HUES64 (cell line): ENCODE measurements at regions not wholly inside any gene's neighbourhood (a gene's known extent, or its start where the extent isn't known, plus 50 kb on each side); places are given as distances from the start of the nearest gene placed in this dataset.

Experiments used
- H3K27ac ChIP-seq: 2 replicates; pipeline ENCODE4 v1.7.0; 2013; ENCODE audit warnings: low read depth, low read length, inconsistent platforms
- H3K27me3 ChIP-seq: 2 replicates; pipeline ENCODE4 v1.6.1; 2013; ENCODE audit warnings: mild to moderate bottlenecking, low read length; ENCODE audit not compliant: insufficient read depth
- H3K36me3 ChIP-seq: 2 replicates; pipeline ENCODE4 v1.6.1; 2013; ENCODE audit warnings: mild to moderate bottlenecking, low read length; ENCODE audit not compliant: insufficient read depth
- H3K4me1 ChIP-seq: 2 replicates; pipeline ENCODE4 v1.6.1; 2013; ENCODE audit warnings: mild to moderate bottlenecking, low read length, moderate library complexity; ENCODE audit not compliant: insufficient read depth
- H3K4me3 ChIP-seq: 2 replicates; pipeline ENCODE4 v1.5.1; 2013; ENCODE audit warnings: mild to moderate bottlenecking, low read length, moderate library complexity
- H3K9ac ChIP-seq: 2 replicates; pipeline ENCODE4 v1.6.1; 2013; ENCODE audit warnings: mild to moderate bottlenecking, low read depth, low read length
- H3K9me3 ChIP-seq: 2 replicates; pipeline ENCODE4 v1.6.1; 2013; ENCODE audit warnings: low read depth, low read length; ENCODE audit not compliant: insufficient read depth
- WGBS: fragments of 150-250, 120-280 bp; methylation state at CpG from one replicate; pipeline ENCODE4 v1.1.7; 2013; ENCODE audit warnings: missing lambda C conversion rate; 5-methylcytosine and 5-hydroxymethylcytosine counted together

GRCh38 chr21:29441651-29442050, 142.9 kb downstream of the BACH1 start:
- H3K27ac ChIP-seq: no peak overlapping the region
- H3K9ac ChIP-seq: no peak overlapping the region
- H3K4me1 ChIP-seq: no peaks in the 10 kb centered on the region
- WGBS: 95% methylated on average over 3 of the region's 3 CpGs
- H3K36me3 ChIP-seq: no peaks in the 10 kb centered on the region
- H3K4me3 ChIP-seq: no peak overlapping the region
- no peaks in the 10 kb centered on the region for H3K9me3 ChIP-seq
- no peaks in the 10 kb centered on the region for H3K27me3 ChIP-seq

- Histone ChIP-seq H3K9me3 (peaks cover 3% of the 10 kb centered on the region; the same call in 1 of the 2 replicates), H3K4me1 (no peaks in the 10 kb centered on the region), H3K27me3 (no peaks in the 10 kb centered on the region), H3K36me3 (no peaks in the 10 kb centered on the region), H3K9ac (no peak overlapping the region), H3K27ac (no peak overlapping the region), H3K4me3 (no peak overlapping the region)
- 96% methylated on average over 1 of the region's 1 CpG for WGBS
Observed at GRCh38 chr21:29443411-29444010, 144.8 kb downstream of the BACH1 start.

- no peak overlapping the region for H3K4me3 ChIP-seq
- no peaks in the 10 kb centered on the region for H3K4me1 ChIP-seq
- no peak overlapping the region for H3K9ac ChIP-seq
- 100% methylated on average over 1 of the region's 4 CpGs for WGBS
- no peaks in the 10 kb centered on the region for H3K27me3 ChIP-seq
- peaks cover 9% of the 10 kb centered on the region; the same call in 1 of the 2 replicates for H3K9me3 ChIP-seq
- H3K36me3 ChIP-seq: no peaks in the 10 kb centered on the region
- no peak overlapping the region for H3K27ac ChIP-seq
Observed at GRCh38 chr21:29448766-29449165, 150.0 kb downstream of the BACH1 start.

- Histone ChIP-seq H3K27me3 (no peaks in the 10 kb centered on the region), H3K36me3 (no peaks in the 10 kb centered on the region), H3K9ac (no peak overlapping the region), H3K9me3 (peaks cover 9% of the 10 kb centered on the region; the same call in 1 of the 2 replicates), H3K4me1 (no peaks in the 10 kb centered on the region), H3K4me3 (no peak overlapping the region), H3K27ac (no peak overlapping the region)
- 99% methylated on average over 6 of the region's 6 CpGs for WGBS
Observed at GRCh38 chr21:29449306-29449950, 150.7 kb downstream of the BACH1 start.

GRCh38 chr21:29450058-29450457, 151.3 kb downstream of the BACH1 start:
- 96% methylated on average over 6 of the region's 6 CpGs for WGBS
- Histone ChIP-seq H3K36me3 (no peaks in the 10 kb centered on the region), H3K4me1 (no peaks in the 10 kb centered on the region), H3K9ac (no peak overlapping the region), H3K27ac (no peak overlapping the region), H3K9me3 (peaks cover 9% of the 10 kb centered on the region; the same call in 1 of the 2 replicates), H3K27me3 (no peaks in the 10 kb centered on the region), H3K4me3 (no peak overlapping the region)

GRCh38 chr21:29453511-29453910, 154.8 kb downstream of the BACH1 start:
- Histone ChIP-seq H3K4me1 (no peaks in the 10 kb centered on the region), H3K4me3 (no peak overlapping the region), H3K9me3 (peaks cover 6% of the 10 kb centered on the region; the same call in 1 of the 2 replicates), H3K27me3 (no peaks in the 10 kb centered on the region), H3K36me3 (no peaks in the 10 kb centered on the region), H3K9ac (no peak overlapping the region), H3K27ac (no peak overlapping the region)
- 95% methylated on average over 3 of the region's 3 CpGs for WGBS

- WGBS: no CpG with 5 or more reads among the region's 1 CpG
Observed at GRCh38 chr21:29454179-29454578, 155.5 kb downstream of the BACH1 start.

GRCh38 chr21:29462479-29462878, 163.8 kb downstream of the BACH1 start:
- WGBS: 100% methylated on average over 1 of the region's 1 CpG
- no peaks in the 10 kb centered on the region; the same call in 1 of the 2 replicates for H3K36me3 ChIP-seq
- no peak overlapping the region for H3K4me3 ChIP-seq
- H3K27me3 ChIP-seq: no peaks in the 10 kb centered on the region
- no peaks in the 10 kb centered on the region for H3K4me1 ChIP-seq
- no peak overlapping the region for H3K27ac ChIP-seq
- no peak overlapping the region for H3K9ac ChIP-seq
- H3K9me3 ChIP-seq: no peaks in the 10 kb centered on the region

More at GRCh38 chr21:29454179-29454578, 155.5 kb downstream of the BACH1 start:
- Histone ChIP-seq H3K27ac (no peak overlapping the region), H3K4me1 (no peaks in the 10 kb centered on the region), H3K36me3 (no peaks in the 10 kb centered on the region), H3K27me3 (no peaks in the 10 kb centered on the region), H3K9ac (no peak overlapping the region), H3K9me3 (no peaks in the 10 kb centered on the region), H3K4me3 (no peak overlapping the region)

GRCh38 chr21:29465546-29465945, 166.8 kb downstream of the BACH1 start:
- Histone ChIP-seq H3K9me3 (no peaks in the 10 kb centered on the region), H3K4me1 (no peaks in the 10 kb centered on the region), H3K36me3 (no peaks in the 10 kb centered on the region; the same call in 1 of the 2 replicates), H3K9ac (no peak overlapping the region), H3K27me3 (no peaks in the 10 kb centered on the region), H3K4me3 (no peak overlapping the region), H3K27ac (no peak overlapping the region)
- 100% methylated on average over 2 of the region's 2 CpGs for WGBS

GRCh38 chr21:29466532-29466931, 167.8 kb downstream of the BACH1 start:
- no peak overlapping the region for H3K9ac ChIP-seq
- H3K27me3 ChIP-seq: no peaks in the 10 kb centered on the region
- whole genome bisulfite sequencing: 85% methylated on average over 2 of the region's 2 CpGs
- H3K27ac ChIP-seq: no peak overlapping the region
- no peaks in the 10 kb centered on the region for H3K36me3 ChIP-seq
- no peaks in the 10 kb centered on the region for H3K4me1 ChIP-seq
- H3K4me3 ChIP-seq: no peak overlapping the region
- no peaks in the 10 kb centered on the region for H3K9me3 ChIP-seq

GRCh38 chr21:29470397-29470796, 171.7 kb downstream of the BACH1 start:
- no peaks in the 10 kb centered on the region for H3K36me3 ChIP-seq
- H3K27me3 ChIP-seq: no peaks in the 10 kb centered on the region
- no peaks in the 10 kb centered on the region for H3K4me1 ChIP-seq
- 93% methylated on average over 2 of the region's 2 CpGs for WGBS
- no peak overlapping the region for H3K27ac ChIP-seq
- no peaks in the 10 kb centered on the region for H3K9me3 ChIP-seq
- H3K4me3 ChIP-seq: no peak overlapping the region
- no peak overlapping the region for H3K9ac ChIP-seq
